Mucosa of stomach (tissue), 1 donor: ENCODE measurements at regions not wholly inside any gene's neighbourhood (a gene's known extent, or its start where the extent isn't known, plus 50 kb on each side); places are given as distances from the start of the nearest gene placed in this dataset.
"Not testable (repeated sequence)": the region's sequence is repeated elsewhere in the genome, so short reads cannot be mapped to it uniquely, and the experiment has no call there.

Experiments
- H3K27me3 ChIP-seq: one replicate; pipeline ENCODE4 v1.7.0; 2013; ENCODE audit warnings: mild to moderate bottlenecking, low read length; ENCODE audit not compliant: control insufficient read depth, insufficient read depth
- H3K36me3 ChIP-seq: one replicate; pipeline ENCODE4 v1.7.0; 2013; ENCODE audit warnings: low read length; ENCODE audit not compliant: control insufficient read depth, insufficient read depth
- H3K4me1 ChIP-seq: one replicate; pipeline ENCODE4 v1.7.0; 2013; ENCODE audit warnings: mild to moderate bottlenecking, low read length; ENCODE audit not compliant: control insufficient read depth, insufficient read depth
- H3K4me3 ChIP-seq: one replicate; pipeline ENCODE4 v1.7.0; 2013; ENCODE audit warnings: low read length
- H3K9ac ChIP-seq: one replicate; pipeline ENCODE4 v1.7.0; 2013; ENCODE audit warnings: mild to moderate bottlenecking, low read length, moderate library complexity
- H3K9me3 ChIP-seq: one replicate; pipeline ENCODE4 v1.7.0; 2013; ENCODE audit warnings: mild to moderate bottlenecking, low read length, moderate library complexity; ENCODE audit not compliant: control insufficient read depth
- donor health status: Pancreatic carcinoma.

DNA sequence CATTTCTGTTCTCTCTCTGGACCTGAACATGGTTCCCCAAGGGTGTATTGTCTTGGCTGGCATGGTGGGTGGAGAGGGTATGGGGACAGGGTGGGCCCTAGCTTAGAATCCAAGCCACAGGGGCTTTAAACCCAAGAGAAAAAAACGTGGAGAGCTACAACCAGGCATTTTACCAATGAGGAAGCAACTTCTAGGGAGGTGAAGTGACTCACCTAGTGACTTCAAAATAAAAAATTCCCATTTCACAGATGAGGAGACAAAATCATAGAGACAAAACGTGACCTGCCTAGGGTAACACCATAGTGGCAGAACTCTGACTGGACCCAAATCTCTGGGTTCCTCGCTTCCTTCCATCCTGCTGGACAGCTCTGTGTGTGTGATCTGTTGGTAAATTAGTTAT is 216.8 kb downstream of the RPLP1 start:
- Histone ChIP-seq H3K4me3 (no peak overlapping the region), H3K4me1 (peaks cover 4% of the 10 kb centered on the region)

DNA sequence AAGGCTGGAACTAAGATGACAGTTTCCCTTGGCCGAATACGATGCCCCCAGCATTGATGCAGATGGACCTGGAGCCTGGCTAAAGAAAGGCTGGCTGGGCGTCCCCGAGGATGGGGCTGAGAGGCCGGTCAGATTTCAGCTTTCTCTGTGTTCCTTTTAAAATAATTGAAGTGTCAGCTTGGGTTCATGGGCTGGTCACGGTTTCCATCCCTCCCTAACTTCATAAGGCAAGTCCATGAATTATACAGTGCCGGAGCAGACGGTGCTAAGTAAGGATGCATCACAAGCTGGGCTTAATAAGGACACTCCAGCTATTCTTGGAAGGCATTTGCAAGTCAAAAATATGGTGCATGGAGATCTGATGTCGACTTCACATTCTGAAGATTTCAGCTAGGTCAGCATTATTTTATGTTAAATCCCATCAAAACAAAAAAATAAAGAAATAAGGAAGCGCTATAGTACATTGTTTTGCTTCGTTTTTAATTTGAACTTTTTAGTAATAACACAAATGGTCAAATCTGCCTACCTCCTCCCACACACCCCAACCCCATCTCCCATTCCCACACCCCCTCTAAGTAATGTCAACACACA is 220.8 kb downstream of the RPLP1 start:
- Histone ChIP-seq H3K36me3 (no peaks in the 10 kb centered on the region), H3K9ac (no peak overlapping the region), H3K27me3 (no peaks in the 10 kb centered on the region), H3K9me3 (no peaks in the 10 kb centered on the region), H3K4me3 (no peak overlapping the region), H3K4me1 (no peaks in the 10 kb centered on the region)

More for the DNA sequence above, 216.8 kb downstream of the RPLP1 start:
- Histone ChIP-seq H3K27me3 (no peaks in the 10 kb centered on the region), H3K9me3 (no peaks in the 10 kb centered on the region), H3K36me3 (no peaks in the 10 kb centered on the region), H3K9ac (no peak overlapping the region)

DNA sequence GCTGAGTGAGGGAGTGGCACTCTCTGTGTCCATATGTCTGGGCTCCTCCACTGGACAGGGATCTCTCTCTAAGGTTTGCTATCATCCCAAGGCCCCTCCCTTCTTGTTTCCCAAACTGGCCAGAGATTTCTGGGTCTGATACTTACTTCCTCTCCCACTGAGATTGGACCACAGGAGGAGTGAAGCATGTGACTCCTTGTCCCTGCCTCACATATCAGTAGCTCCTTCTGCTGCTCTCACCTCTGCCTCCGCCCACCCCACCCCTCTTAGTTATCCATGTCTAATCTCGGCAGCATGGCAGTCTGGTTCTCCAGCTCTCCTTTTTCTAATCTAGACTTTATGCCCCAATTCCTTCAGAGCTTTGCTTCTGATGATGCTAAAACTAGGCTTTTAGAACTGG is 223.1 kb downstream of the RPLP1 start:
- H3K4me1 ChIP-seq: no peaks in the 10 kb centered on the region
- H3K9ac ChIP-seq: no peak overlapping the region
- no peaks in the 10 kb centered on the region for H3K36me3 ChIP-seq
- no peaks in the 10 kb centered on the region for H3K27me3 ChIP-seq
- no peak overlapping the region for H3K4me3 ChIP-seq
- no peaks in the 10 kb centered on the region for H3K9me3 ChIP-seq

DNA sequence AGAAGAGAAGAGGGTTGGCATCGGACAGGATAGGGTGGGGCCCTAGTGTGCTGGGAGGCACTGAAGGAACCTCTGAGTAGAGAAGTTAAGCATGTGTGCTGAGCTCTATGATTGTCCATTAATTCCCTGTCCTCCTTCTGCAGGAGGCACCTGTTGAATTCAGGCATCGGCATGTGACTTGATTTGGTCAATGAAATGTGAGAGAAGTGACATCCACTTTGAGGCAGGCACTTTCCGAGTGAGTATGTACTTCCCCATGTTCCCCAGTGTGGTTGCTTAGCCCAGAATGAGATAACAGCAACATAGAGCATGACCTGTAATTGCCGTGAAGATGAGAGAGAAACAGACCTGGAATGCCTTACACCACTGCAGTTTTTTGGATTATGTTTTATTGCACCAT is 224.8 kb downstream of the RPLP1 start:
- Histone ChIP-seq H3K9ac (no peak overlapping the region), H3K4me1 (no peaks in the 10 kb centered on the region), H3K9me3 (no peaks in the 10 kb centered on the region), H3K27me3 (no peaks in the 10 kb centered on the region), H3K4me3 (no peak overlapping the region), H3K36me3 (no peaks in the 10 kb centered on the region)

DNA sequence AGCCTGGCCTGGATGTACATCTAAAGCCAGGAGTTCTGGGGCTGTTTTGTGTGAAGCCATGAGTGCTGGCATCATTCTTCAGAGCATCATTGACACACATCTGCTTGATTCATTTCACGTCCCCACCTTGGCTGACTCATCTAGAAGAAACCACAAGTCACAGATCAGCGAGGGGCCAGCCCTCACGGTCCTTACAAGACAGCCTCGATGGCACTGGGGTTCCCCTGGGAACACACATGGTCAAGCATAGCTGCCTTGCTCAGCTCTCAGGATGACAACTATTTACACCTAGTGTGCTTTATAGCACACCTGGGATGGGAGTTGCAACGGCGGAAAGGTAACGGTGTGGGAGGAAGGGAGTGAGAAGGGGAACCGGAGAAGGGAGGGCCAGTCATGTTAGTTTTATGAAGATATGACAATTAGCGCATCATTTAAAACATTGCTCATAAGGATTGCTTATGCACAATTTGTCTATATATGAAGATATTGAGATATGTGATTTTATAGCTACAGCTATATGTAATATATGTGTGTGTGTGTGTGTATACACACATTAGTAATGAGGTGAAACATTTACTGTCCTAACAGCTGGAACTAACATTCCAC is 227.1 kb downstream of the RPLP1 start:
- Histone ChIP-seq H3K9me3 (no peaks in the 10 kb centered on the region), H3K36me3 (no peaks in the 10 kb centered on the region), H3K27me3 (no peaks in the 10 kb centered on the region), H3K4me3 (no peak overlapping the region), H3K9ac (no peak overlapping the region), H3K4me1 (no peaks in the 10 kb centered on the region)

DNA sequence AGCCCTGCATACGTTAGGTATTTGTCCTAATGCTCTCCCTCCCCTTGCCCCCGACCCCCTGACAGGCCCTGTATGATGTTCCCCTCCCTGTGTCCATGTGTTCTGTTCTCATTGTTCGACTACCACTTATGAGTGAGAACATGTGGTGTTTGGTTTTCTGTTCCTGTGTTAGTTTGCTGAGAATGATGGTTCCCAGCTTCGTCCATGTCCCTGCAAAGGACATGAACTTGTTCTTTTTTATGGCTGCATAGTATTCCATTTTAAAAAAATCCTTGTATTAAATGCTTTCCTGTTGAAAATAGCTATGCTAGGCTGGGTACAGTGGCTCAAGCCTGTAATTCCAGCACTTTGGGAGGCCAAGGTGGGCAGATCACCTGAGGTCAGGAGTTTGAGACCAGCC is 232.2 kb downstream of the RPLP1 start:
- H3K36me3 ChIP-seq, H3K4me1 ChIP-seq, H3K27me3 ChIP-seq, H3K4me3 ChIP-seq, H3K9me3 ChIP-seq, H3K9ac ChIP-seq: not testable (repeated sequence)

DNA sequence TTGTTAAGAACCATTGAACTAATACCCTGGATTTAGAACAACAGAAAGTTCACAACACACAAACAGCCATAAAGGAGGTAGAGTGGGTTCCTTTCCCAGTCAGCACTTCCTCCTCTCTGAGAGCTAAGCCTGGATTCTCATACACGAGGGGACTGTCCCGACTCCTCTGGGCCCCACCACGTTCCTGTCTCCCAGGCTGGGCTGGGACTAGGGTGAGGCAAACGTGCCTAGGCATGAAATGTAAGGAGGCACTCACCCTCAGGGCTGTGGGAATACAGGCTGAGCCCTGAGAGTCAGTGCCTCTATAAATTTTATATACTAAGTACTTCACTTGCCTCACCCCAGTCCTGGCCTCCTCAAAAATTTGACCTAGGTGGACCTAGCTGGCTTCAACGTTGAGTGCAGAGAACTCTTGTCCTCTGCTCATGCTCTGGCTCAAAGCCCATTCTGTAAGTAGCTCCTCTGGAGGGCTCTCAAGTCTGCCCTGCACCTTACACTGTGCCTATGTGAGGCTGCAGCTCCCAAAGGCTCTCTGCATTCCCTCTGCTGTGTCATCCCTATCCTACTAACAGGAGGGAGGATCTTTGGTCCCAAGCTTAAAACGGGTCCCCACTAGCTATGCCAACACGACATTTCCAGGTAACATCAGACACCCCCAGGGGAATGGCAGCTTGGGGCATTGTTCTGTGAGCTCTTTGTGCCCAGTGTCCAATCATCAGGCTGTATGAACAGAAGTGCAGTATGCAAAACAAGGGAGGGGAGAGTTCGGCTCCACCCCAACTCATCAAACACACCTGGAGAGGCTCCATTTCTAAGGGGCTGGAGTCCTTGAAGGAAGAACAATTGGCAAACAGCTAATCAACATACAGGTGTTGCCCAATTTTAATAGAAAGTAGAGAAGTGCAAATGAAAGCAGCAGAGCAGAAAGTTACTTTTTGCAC is 233.2 kb downstream of the RPLP1 start:
- Histone ChIP-seq H3K9me3 (no peaks in the 10 kb centered on the region), H3K4me3 (no peak overlapping the region), H3K27me3 (no peaks in the 10 kb centered on the region), H3K4me1 (no peaks in the 10 kb centered on the region), H3K36me3 (no peaks in the 10 kb centered on the region), H3K9ac (no peak overlapping the region)

DNA sequence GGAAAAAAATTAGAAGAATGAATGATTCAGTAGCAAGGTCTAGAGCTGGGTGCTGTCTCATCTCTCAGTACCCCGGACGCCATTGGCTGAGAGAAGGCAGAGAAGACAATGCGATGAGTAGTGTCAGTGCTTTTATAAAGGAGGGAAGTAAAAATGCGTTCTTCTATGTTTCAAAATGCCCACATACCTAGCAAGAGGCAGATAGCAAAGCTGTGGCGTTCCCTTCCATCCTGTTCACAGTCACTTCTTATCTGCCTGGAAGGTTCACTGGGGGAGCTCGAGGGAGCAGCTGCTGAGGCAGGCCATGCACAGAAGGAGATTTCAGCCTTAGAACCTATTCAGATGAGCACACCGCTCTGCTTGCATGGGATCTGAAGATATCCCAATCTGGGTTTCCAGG is 234.0 kb downstream of the RPLP1 start:
- Histone ChIP-seq H3K4me1 (no peaks in the 10 kb centered on the region), H3K9ac (no peak overlapping the region), H3K36me3 (no peaks in the 10 kb centered on the region), H3K9me3 (no peaks in the 10 kb centered on the region), H3K27me3 (no peaks in the 10 kb centered on the region), H3K4me3 (no peak overlapping the region)

DNA sequence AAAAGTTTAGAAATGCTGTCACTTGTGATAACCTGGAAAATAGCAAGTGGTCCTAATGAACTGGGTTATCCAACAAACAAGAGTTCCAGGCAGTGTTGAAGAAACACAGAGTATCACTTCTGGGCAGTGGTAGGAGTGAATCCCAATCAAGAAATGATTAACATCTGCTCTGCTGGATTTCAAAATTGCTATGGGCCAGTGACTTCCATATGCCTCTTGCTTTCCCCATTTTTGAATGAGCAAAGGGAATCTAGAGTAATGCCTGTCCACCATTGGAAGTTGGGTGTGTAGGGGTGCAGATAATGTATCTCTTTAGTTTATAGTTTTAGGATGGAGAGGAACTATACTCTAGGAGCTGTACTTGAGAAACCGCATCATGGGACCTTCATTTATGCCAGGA is 236.5 kb downstream of the RPLP1 start:
- Histone ChIP-seq H3K4me1 (no peaks in the 10 kb centered on the region), H3K9ac (no peak overlapping the region), H3K36me3 (no peaks in the 10 kb centered on the region), H3K27me3 (no peaks in the 10 kb centered on the region), H3K9me3 (no peaks in the 10 kb centered on the region), H3K4me3 (no peak overlapping the region)

DNA sequence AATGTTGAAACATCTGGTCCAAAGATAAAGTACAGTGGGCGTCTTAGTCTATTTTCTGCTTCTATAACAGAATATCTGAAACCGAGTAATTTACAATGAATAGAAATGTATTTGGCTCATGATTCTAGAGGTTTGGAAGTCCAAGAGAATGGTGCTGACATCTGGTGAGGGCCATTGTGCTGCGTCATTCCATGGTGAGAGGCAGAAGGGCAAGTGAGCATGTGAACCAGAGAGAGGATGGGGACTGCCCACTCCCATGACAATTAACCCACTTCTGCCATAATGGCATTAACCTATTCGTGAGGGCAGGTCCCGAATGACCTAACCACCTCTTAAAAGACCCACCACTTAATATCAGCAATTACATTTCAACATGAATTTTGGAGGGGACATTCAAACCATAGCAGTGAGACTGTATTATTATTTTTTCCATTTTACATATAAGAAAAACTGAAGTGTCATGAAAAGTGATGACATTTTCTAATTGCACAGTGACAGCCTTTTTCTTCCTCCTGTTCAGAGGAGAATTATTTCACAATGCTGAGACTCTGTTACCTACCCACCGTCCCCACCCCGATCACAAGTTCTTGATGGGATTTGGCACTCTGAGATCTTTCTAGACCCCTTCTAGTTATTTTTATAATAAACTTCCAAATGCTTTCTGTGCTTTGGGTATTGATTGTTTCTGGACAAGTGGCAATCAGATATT is 238.8 kb downstream of the RPLP1 start:
- H3K9me3 ChIP-seq: no peaks in the 10 kb centered on the region
- no peaks in the 10 kb centered on the region for H3K36me3 ChIP-seq
- H3K9ac ChIP-seq: no peak overlapping the region
- H3K4me1 ChIP-seq: no peaks in the 10 kb centered on the region
- H3K4me3 ChIP-seq: no peak overlapping the region
- no peaks in the 10 kb centered on the region for H3K27me3 ChIP-seq

DNA sequence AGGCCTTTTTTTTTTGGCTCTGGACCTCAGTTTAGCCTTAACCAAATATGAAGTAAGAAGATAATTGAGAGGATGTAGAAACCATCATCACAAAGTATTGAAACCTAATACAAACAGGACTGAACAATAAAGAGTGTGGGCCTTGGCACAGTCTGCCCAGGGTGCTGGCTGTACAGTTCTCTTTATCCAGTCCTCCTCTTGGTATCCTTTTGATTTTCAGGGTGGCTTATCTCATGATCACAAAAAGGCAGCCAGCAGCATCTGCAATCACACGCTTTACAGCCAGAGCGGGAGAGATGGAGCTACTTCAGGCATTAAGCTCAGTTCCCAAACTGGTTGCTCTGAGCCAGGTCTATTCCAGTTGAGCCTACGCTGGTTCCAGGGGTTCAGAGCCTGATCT is 239.7 kb downstream of the RPLP1 start:
- Histone ChIP-seq H3K4me1 (no peaks in the 10 kb centered on the region), H3K4me3 (no peak overlapping the region), H3K36me3 (no peaks in the 10 kb centered on the region), H3K9me3 (no peaks in the 10 kb centered on the region), H3K9ac (no peak overlapping the region), H3K27me3 (no peaks in the 10 kb centered on the region)

DNA sequence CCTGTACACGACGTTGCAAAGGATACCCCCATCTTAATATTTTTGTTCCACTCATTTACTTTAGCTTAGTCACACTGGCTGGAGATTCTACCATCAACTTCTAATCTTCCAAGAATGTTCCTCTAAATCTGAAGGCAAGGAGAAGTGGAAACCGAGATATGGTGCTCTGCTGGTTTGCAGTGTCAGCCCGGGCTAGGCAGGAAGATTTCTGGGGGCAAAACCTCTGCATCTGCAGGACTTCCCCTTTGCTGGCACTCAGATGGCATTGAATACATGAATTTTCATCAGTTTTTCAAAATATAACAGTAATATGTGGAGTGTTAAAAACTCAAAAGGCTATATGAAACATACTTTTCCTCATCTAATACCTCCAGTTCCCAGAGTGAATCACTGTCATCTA is 240.4 kb downstream of the RPLP1 start:
- Histone ChIP-seq H3K9ac (no peak overlapping the region), H3K9me3 (no peaks in the 10 kb centered on the region), H3K4me1 (no peaks in the 10 kb centered on the region), H3K36me3 (no peaks in the 10 kb centered on the region), H3K27me3 (no peaks in the 10 kb centered on the region), H3K4me3 (no peak overlapping the region)
